NT2/D1 (cell line): ENCODE measurements at regions not wholly inside any gene's neighbourhood (a gene's known extent, or its start where the extent isn't known, plus 50 kb on each side); places are given as distances from the start of the nearest gene placed in this dataset.
"Not testable (repeated sequence)": the region's sequence is repeated elsewhere in the genome, so short reads cannot be mapped to it uniquely, and the experiment has no call there.

Experiments used
- DNase-seq: peaks from one replicate; pipeline ENCODE4 v3.0.0-alpha.2; 2011; ENCODE audit warnings: low read depth, low spot score
- H3K27me3 ChIP-seq: 2 replicates; pipeline ENCODE4 v1.6.0; 2011; ENCODE audit warnings: mild to moderate bottlenecking; ENCODE audit not compliant: insufficient read length, insufficient read depth
- H3K36me3 ChIP-seq: 2 replicates; pipeline ENCODE4 v1.6.1; 2011; ENCODE audit warnings: mild to moderate bottlenecking, low read length, mixed read lengths; ENCODE audit not compliant: insufficient read depth, insufficient read length
- H3K4me1 ChIP-seq: 2 replicates; pipeline ENCODE4 v1.5.1; 2011; ENCODE audit not compliant: insufficient read depth, insufficient read length
- H3K4me3 ChIP-seq: 2 replicates; pipeline ENCODE4 v1.5.1; 2011; ENCODE audit warnings: low read depth; ENCODE audit not compliant: insufficient read length
- H3K9ac ChIP-seq: 2 replicates; pipeline ENCODE4 v1.6.0; 2011; ENCODE audit warnings: low read depth; ENCODE audit not compliant: insufficient read length
- H3K9me3 ChIP-seq: 2 replicates; pipeline ENCODE4 v1.5.1; 2011; ENCODE audit warnings: mild to moderate bottlenecking, low read length; ENCODE audit not compliant: insufficient read depth
- SUZ12 ChIP-seq: IDR thresholded peaks from 2 replicates; pipeline ENCODE4 v1.6.1; 2011; ENCODE audit not compliant: insufficient read length, insufficient read depth; ENCODE audit errors: extremely low read depth
- YY1 ChIP-seq: IDR thresholded peaks from 2 replicates; pipeline ENCODE4 v1.6.1; 2011; ENCODE audit not compliant: insufficient read length, insufficient read depth
- ZNF274 ChIP-seq: IDR thresholded peaks from 2 replicates; pipeline ENCODE4 v1.6.1; 2011; ENCODE audit warnings: mild to moderate bottlenecking, low read depth, low read length

DNA sequence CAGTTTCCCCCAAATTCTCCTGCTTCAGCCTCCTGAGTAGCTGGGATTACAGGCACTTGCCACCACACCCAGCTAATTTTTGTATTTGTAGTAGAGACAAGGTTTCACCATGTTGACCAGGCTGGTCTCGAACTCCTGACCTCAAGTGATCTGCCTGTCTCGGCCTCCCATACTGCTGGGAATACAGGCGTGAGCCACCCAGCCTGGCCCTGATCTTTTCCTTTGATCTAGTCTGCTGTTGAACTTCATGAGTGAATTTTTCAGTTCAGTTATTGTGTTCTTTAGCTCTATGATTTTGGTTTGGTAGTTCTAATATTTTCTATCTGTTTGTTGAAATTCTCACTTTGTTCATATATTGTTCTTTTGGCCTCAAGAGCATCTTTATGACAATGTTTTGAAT lies 83.4 kb upstream of the RAP2C start:
- H3K4me3 ChIP-seq, H3K36me3 ChIP-seq, H3K9ac ChIP-seq, H3K27me3 ChIP-seq, H3K9me3 ChIP-seq, DNase-seq, H3K4me1 ChIP-seq: not testable (repeated sequence)

GRCh38 chrX:132294776-132295495 lies 75.7 kb upstream of the RAP2C start:
- Histone ChIP-seq H3K9me3 (no peaks in the 10 kb centered on the region), H3K36me3 (no peaks in the 10 kb centered on the region), H3K9ac (no peak overlapping the region), H3K27me3 (no peaks in the 10 kb centered on the region), H3K4me3 (no peak overlapping the region), H3K4me1 (no peaks in the 10 kb centered on the region)
- TF ChIP-seq YY1, result no peak
- no peak for TF ChIP-seq SUZ12
- no peak for TF ChIP-seq ZNF274
- DNase-seq, result no peak

- Histone ChIP-seq H3K9me3 (no peaks in the 10 kb centered on the region), H3K4me3 (no peak overlapping the region), H3K9ac (no peak overlapping the region), H3K4me1 (no peaks in the 10 kb centered on the region), H3K27me3 (no peaks in the 10 kb centered on the region), H3K36me3 (no peaks in the 10 kb centered on the region)
- no peak for TF ChIP-seq SUZ12
- no peak for TF ChIP-seq ZNF274
- no peak for TF ChIP-seq YY1
- DNase-seq, result no peak
These were observed 74.9 kb upstream of the RAP2C start for GRCh38 chrX:132294192-132294591.

DNA sequence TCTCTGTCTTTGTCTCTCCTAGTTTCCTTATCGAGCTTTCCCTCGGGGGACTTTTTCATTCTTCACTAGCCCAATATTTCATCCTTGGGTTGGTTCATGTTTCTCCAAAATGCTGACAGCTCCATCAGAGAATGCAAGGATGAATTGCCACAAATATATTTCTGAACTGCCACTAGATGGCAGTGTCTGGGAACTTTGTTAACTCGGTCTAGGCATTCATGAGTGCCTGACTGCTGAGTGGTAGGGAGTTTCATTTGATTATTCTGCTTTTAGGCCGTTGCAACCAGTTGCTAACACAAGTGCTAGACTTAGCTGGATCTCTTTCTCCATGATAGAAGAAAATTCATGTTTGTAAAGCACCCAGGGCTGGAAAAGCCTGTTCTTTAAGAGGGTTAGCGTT lies 73.5 kb upstream of the RAP2C start:
- no peaks in the 10 kb centered on the region for H3K4me1 ChIP-seq
- no peak overlapping the region for H3K9ac ChIP-seq
- no peak overlapping the region for H3K4me3 ChIP-seq
- no peaks in the 10 kb centered on the region for H3K9me3 ChIP-seq
- no peaks in the 10 kb centered on the region for H3K36me3 ChIP-seq
- no peaks in the 10 kb centered on the region for H3K27me3 ChIP-seq
- peak; percentile 3 for DNase-seq
- TF ChIP-seq YY1, result no peak
- no peak for TF ChIP-seq ZNF274
- no peak for TF ChIP-seq SUZ12

DNA sequence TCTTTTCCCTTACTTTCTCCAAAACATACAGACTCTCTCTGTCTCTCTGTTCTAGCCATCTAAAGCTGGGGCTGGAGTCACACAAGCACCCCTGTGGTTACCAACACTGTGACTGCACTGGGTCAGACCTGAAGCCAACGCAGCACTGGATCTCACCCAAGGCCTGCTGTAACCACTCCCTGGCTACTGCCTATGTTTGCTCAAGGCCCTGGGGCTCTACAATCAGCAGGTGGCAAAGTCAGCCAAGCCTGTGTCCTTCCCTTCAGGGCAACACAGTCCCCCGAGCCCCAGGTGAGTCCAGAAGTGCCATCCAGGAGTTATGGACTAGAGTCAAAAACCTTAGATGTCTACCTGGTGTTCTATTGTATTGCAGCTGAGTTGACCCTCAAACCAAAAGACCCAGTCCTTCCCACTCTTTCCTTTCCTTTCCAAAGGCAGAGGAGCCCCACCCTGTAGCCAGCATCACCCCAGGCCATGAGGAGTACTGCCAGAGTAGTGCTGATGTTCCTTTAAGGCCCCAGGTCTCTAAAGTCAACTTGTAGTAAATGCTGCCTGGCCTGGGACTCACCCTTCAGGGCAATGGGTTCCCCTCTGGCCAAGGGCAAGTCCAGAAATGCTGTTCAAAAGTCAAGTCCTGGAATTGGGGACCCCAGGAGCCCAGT lies 58.8 kb upstream of the RAP2C start:
- H3K4me3 ChIP-seq, result no peak overlapping the region
- no peak overlapping the region for H3K9ac ChIP-seq
- DNase-seq, result no peak
- H3K9me3 ChIP-seq, result no peaks in the 10 kb centered on the region
- H3K27me3 ChIP-seq, result no peaks in the 10 kb centered on the region
- H3K36me3 ChIP-seq, result no peaks in the 10 kb centered on the region
- no peaks in the 10 kb centered on the region for H3K4me1 ChIP-seq
- no peak for TF ChIP-seq YY1
- no peak for TF ChIP-seq ZNF274
- no peak for TF ChIP-seq SUZ12

DNA sequence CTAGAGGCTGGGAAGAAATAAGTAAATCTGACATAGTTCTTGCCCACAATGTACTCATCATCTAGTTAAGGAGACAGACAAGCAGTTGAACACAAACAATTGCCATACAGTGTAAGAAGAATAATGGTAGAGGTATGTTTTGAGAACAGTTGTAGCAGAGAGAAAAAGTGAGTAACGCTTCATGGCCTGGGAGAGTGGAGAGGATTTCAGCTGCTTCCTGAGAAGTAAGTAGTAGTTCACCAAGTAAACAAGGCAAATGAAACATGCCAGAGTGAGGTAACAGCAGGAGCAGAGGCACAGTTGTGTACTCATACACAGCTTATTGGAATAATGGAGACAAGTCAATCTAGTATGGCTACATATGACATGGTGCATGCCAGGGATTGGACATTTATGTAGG lies 53.6 kb upstream of the RAP2C start:
- TF ChIP-seq SUZ12, result no peak
- TF ChIP-seq ZNF274, result no peak
- no peak for TF ChIP-seq YY1
- Histone ChIP-seq H3K27me3 (no peaks in the 10 kb centered on the region), H3K9ac (no peak overlapping the region), H3K4me1 (no peaks in the 10 kb centered on the region), H3K36me3 (no peaks in the 10 kb centered on the region), H3K9me3 (no peaks in the 10 kb centered on the region), H3K4me3 (no peak overlapping the region)
- DNase-seq, result no peak

DNA sequence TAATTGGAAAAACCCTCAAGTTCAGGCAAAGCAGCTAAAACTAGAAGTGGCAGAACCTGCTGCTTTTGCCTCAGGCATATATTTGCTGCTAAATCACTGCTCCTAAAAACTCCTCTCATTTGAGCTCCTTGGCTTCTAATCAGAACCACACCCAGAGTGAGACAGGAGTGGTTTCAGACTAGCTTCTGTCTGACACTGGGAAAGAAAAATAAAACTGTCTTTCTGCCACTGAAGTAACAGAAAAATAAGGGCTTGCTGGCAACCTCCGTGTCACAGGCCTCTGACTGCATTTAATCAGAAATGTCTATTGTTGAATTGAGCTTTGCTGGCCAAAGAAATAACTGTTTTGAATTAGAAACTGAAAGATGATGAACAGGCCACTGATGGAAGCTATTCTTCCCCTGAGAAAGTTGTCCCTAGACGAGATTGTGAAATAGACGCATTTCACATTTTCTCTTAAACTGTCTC lies 52.1 kb upstream of the RAP2C start:
- no peaks in the 10 kb centered on the region for H3K4me1 ChIP-seq
- no peaks in the 10 kb centered on the region for H3K27me3 ChIP-seq
- no peaks in the 10 kb centered on the region for H3K36me3 ChIP-seq
- H3K9me3 ChIP-seq, result no peaks in the 10 kb centered on the region
- H3K9ac ChIP-seq, result no peak overlapping the region
- TF ChIP-seq YY1 (no peak), SUZ12 (no peak), ZNF274 (no peak)
- DNase-seq, result no peak
- no peak overlapping the region for H3K4me3 ChIP-seq
